NCI-H748 (cell line): ENCODE measurements at regions not wholly inside any gene's neighbourhood (a gene's known extent, or its start where the extent isn't known, plus 50 kb on each side); places are given as distances from the start of the nearest gene placed in this dataset.
A peak's percentile ranks its signal among the peaks of the same experiment; 100 is the strongest.

Source experiments
- DNase-seq: peaks from one replicate; lab custom pipeline; 2025; ENCODE audit not compliant: unreplicated experiment; lab: John Stamatoyannopoulos, UW

GRCh38 chr3:13715167-13715954 lies 164.5 kb downstream of the WNT7A start:
- DNase-seq = no peak

GRCh38 chr3:13714251-13714916 lies 165.5 kb downstream of the FBLN2 start:
- no peak for DNase-seq

GRCh38 chr3:13713396-13713795 lies 164.5 kb downstream of the FBLN2 start:
- DNase-seq = no peak

GRCh38 chr3:13712682-13713180 lies 163.8 kb downstream of the FBLN2 start:
- DNase-seq = no peak

GRCh38 chr3:13711911-13712650 lies 163.2 kb downstream of the FBLN2 start:
- no peak for DNase-seq

- no peak for DNase-seq
Measured at GRCh38 chr3:13710251-13710650, 161.3 kb downstream of the FBLN2 start.

GRCh38 chr3:13709706-13710105 lies 160.8 kb downstream of the FBLN2 start:
- no peak for DNase-seq

- DNase-seq = no peak
Measured at GRCh38 chr3:13708871-13709595, 160.1 kb downstream of the FBLN2 start.

- DNase-seq = no peak
Measured at GRCh38 chr3:13708301-13708700, 159.4 kb downstream of the FBLN2 start.

- no peak for DNase-seq
Measured at GRCh38 chr3:13707456-13707855, 158.5 kb downstream of the FBLN2 start.

- no peak for DNase-seq
Measured at GRCh38 chr3:13706886-13707285, 158.0 kb downstream of the FBLN2 start.

- DNase-seq = no peak
Measured at GRCh38 chr3:13706451-13706850, 157.5 kb downstream of the FBLN2 start.

- DNase-seq = no peak
Measured at GRCh38 chr3:13705702-13706280, 156.9 kb downstream of the FBLN2 start.

- DNase-seq = no peak
Measured at GRCh38 chr3:13705051-13705450, 156.1 kb downstream of the FBLN2 start.

GRCh38 chr3:13704174-13704573 lies 155.2 kb downstream of the FBLN2 start:
- DNase-seq = no peak

- no peak for DNase-seq
Measured at GRCh38 chr3:13703071-13703470, 154.1 kb downstream of the FBLN2 start.

- no peak for DNase-seq
Measured at GRCh38 chr3:13702286-13702685, 153.4 kb downstream of the FBLN2 start.

GRCh38 chr3:13700889-13701288 lies 152.0 kb downstream of the FBLN2 start:
- DNase-seq = no peak

- peak; percentile 65 for DNase-seq
Measured at GRCh38 chr3:13700362-13700761, 151.4 kb downstream of the FBLN2 start.

GRCh38 chr3:13696699-13697098 lies 147.8 kb downstream of the FBLN2 start:
- no peak for DNase-seq

GRCh38 chr3:13693441-13693840 lies 144.5 kb downstream of the FBLN2 start:
- no peak for DNase-seq
